ENCODE measurements at regions not wholly inside any gene's neighbourhood (a gene's known extent, or its start where the extent isn't known, plus 50 kb on each side); places are given as distances from the start of the nearest gene placed in this dataset.

DNA sequence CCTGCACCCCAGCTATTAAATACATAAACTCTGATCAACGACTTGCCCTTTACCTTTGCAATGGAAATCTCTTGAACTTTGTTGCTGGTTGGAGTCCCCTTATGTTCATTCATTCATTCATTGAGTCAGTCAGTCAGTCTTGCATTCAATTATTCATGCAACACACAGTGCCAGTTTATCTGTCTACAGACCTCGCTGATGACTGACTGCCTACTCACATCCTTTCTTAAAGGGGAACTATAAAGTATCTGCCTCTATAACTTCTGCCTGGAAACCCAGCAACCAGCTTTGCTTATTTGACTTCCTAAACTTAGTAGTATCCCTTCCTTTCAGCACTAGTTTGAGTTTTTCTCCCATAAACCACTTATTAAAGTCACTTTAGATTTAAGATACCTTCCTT, 620.8 kb upstream of the ADGRL3 start:
- H3K27ac ChIP-seq, result no peak overlapping the region
- no peaks in the 10 kb centered on the region for H3K27me3 ChIP-seq
- no peak overlapping the region for H3K4me3 ChIP-seq
- no peaks in the 10 kb centered on the region for H3K36me3 ChIP-seq
- DNase-seq (ENCODE audit: low spot score), result no peak
- H3K9me3 ChIP-seq, result no peaks in the 10 kb centered on the region
- TF ChIP-seq, protein P1, sequence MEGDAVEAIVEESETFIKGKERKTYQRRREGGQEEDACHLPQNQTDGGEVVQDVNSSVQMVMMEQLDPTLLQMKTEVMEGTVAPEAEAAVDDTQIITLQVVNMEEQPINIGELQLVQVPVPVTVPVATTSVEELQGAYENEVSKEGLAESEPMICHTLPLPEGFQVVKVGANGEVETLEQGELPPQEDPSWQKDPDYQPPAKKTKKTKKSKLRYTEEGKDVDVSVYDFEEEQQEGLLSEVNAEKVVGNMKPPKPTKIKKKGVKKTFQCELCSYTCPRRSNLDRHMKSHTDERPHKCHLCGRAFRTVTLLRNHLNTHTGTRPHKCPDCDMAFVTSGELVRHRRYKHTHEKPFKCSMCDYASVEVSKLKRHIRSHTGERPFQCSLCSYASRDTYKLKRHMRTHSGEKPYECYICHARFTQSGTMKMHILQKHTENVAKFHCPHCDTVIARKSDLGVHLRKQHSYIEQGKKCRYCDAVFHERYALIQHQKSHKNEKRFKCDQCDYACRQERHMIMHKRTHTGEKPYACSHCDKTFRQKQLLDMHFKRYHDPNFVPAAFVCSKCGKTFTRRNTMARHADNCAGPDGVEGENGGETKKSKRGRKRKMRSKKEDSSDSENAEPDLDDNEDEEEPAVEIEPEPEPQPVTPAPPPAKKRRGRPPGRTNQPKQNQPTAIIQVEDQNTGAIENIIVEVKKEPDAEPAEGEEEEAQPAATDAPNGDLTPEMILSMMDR (IDR thresholded peaks at IDR 0.05), result no peak
- H3K4me1 ChIP-seq, result no peaks in the 10 kb centered on the region

DNA sequence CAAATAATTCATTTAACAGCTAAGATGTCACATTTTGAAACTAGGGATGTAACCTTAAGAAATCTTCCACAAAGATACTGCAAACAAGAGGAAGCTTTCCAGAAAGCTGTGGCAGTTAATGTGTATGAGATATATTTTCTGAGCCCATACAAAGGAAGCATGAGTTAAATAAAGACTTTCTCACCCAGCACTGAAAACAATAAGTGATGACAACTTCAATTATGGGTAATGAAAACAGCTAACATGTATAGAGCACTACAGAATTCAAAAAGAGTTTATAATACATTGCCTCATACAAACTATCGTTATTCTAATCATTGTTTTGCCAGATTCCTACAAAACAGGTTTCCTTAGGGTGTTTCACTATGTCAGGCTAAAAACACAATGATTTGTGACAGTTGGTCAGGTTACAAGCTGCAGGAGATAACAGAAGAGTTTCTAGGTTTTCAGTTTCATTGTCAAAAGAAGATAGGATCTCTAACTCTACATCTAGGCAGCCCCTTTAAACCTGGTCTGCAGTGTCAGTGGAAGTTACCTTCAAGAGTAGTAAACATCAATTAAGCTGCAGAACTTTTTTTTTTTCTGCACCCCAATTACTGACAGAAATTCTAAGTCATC, 618.1 kb upstream of the ADGRL3 start:
- no peak for DNase-seq (ENCODE audit: low spot score)
- TF ChIP-seq, protein P1 (IDR thresholded peaks at IDR 0.05), result no peak
- no peaks in the 10 kb centered on the region for H3K4me1 ChIP-seq

DNA sequence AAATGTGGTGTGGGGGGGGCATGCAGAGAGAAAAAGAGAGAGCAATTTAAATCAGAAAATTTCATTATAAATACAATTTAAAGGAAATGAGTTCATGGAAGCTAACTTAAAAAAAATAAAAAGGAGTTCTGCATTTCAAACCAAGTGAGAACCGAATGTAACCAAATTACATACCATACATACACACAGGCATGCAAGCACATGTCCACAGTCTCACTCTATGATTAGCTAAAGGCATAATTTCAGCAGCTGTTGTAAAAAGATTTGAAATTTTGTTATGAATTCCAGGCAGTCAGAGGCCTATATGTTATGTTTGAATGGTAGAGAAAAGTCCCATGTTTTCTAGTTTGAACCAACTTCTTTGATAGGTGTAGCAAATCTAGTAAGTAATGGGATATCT, 611.6 kb upstream of the ADGRL3 start:
- H3K27me3 ChIP-seq, result no peaks in the 10 kb centered on the region
- no peak overlapping the region for H3K27ac ChIP-seq
- no peaks in the 10 kb centered on the region for H3K36me3 ChIP-seq
- TF ChIP-seq, protein P1 (IDR thresholded peaks at IDR 0.05), result no peak
- DNase-seq (ENCODE audit: low spot score), result no peak
- no peaks in the 10 kb centered on the region for H3K9me3 ChIP-seq
- H3K4me3 ChIP-seq, result no peak overlapping the region
- H3K4me1 ChIP-seq, result no peaks in the 10 kb centered on the region

More for the DNA sequence above, 618.1 kb upstream of the ADGRL3 start:
- H3K9me3 ChIP-seq, result no peaks in the 10 kb centered on the region
- H3K4me3 ChIP-seq, result no peak overlapping the region
- no peak overlapping the region for H3K27ac ChIP-seq
- H3K27me3 ChIP-seq, result no peaks in the 10 kb centered on the region
- H3K36me3 ChIP-seq, result no peaks in the 10 kb centered on the region

DNA sequence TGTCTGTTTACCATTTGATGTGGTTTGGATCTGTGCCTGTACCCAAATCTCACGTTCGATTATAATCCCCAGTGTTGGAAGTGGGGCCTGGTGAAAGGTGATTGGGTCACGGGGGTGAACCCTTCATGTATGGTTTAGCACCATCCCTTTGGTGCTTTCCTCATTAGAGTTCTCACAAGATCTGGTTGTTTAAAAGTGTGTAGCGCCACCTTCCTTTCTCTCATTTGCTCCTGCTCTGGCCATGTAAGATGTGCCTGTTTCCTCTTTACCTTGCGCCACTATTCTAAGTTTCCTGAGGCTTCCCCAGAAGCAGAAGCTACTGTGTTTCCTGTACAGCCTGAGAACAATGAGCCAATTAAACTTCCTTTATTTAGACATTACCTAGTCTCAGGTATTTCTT, 610.7 kb upstream of the ADGRL3 start:
- no peak for DNase-seq (ENCODE audit: low spot score)
- H3K4me1 ChIP-seq, result no peaks in the 10 kb centered on the region
- TF ChIP-seq, protein P1 (IDR thresholded peaks at IDR 0.05), result no peak
- no peaks in the 10 kb centered on the region for H3K9me3 ChIP-seq
- H3K27ac ChIP-seq, result no peak overlapping the region
- H3K36me3 ChIP-seq, result no peaks in the 10 kb centered on the region
- H3K27me3 ChIP-seq, result no peaks in the 10 kb centered on the region
- no peak overlapping the region for H3K4me3 ChIP-seq

DNA sequence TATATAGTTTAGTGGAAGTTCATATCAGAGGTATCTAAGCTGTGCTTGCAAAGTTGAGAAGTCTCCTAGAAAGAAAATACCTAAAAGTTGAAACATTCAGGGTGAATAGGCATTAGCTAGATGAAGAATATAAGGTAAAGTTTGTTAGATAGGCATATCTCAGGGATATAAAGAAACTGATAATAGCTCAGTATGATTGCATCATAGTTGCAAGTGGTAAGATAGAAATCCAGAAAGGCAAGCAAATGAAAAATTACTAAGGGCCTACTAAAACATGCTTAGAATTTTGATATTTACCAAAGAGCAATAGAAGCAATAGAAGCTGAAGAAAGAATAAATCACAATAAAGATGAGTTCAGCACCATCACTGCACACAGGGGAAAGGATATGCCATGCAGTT, 610.0 kb upstream of the ADGRL3 start:
- DNase-seq (ENCODE audit: low spot score), result no peak
- TF ChIP-seq, protein P1 (IDR thresholded peaks at IDR 0.05), result no peak
- H3K36me3 ChIP-seq, result no peaks in the 10 kb centered on the region
- H3K9me3 ChIP-seq, result no peaks in the 10 kb centered on the region
- no peaks in the 10 kb centered on the region for H3K27me3 ChIP-seq
- H3K4me1 ChIP-seq, result no peaks in the 10 kb centered on the region
- no peak overlapping the region for H3K4me3 ChIP-seq
- no peak overlapping the region for H3K27ac ChIP-seq

Data from right atrium auricular region (tissue), 2 donors.